Left cardiac atrium (tissue), 4 donors: ENCODE measurements at regions not wholly inside any gene's neighbourhood (a gene's known extent, or its start where the extent isn't known, plus 50 kb on each side); places are given as distances from the start of the nearest gene placed in this dataset.

ENCODE experiments used
- ATAC-seq, 2 donors: fragments of 200-7000 bp; cut with Tn5 transposase; one replicate each; pipeline ENCODE4 v1.9.1; 2020; ENCODE audit warnings: mild to moderate bottlenecking in 2 of 2, moderate library complexity in 2 of 2
- DNase-seq: peaks from one replicate; pipeline ENCODE4 v3.0.0-alpha.2; 2020
- intact Hi-C, 2 donors: fragments of 100-400 bp; cut with DNase I; formaldehyde crosslinking; loops; one replicate each; pipeline versions ENCODE4 v1.14.1 to v1.15.1; 2022 to 2023
- donor health status: DM: no; HTN: yes; CAD: no.
- donor health status: DM: no; HTN: yes; CAD: no; lungs with severe emphysema.
- donor health status: DM: yes; HTN: yes; CAD: no.
- donor health status: Dilated cardiomyopathy.

GRCh38 chr6:144894240-144894639 lies 609.1 kb downstream of the UTRN start:
- ATAC-seq (no peak), DNase-seq (no peak)
- intact Hi-C loops, result no loop called here

GRCh38 chr6:144895313-144896278 lies 610.5 kb downstream of the UTRN start:
- ATAC-seq (no peak), DNase-seq (no peak)
- intact Hi-C loops, result no loop called here

GRCh38 chr6:144896289-144896688 lies 611.2 kb downstream of the UTRN start:
- ATAC-seq (no peak), DNase-seq (no peak)
- intact Hi-C loops, result no loop called here

- intact Hi-C loops, result no loop called here
- DNase-seq (no peak), ATAC-seq (no peak)
Observed at GRCh38 chr6:144896871-144897270, 611.7 kb downstream of the UTRN start.

- ATAC-seq (no peak), DNase-seq (no peak)
Observed at GRCh38 chr6:144897441-144897921, 612.3 kb downstream of the UTRN start.

GRCh38 chr6:144898052-144898689 lies 613.0 kb downstream of the UTRN start:
- DNase-seq, result no peak
- ATAC-seq, result no peak
- intact Hi-C loops, result no loop called here

More at GRCh38 chr6:144897441-144897921, 612.3 kb downstream of the UTRN start:
- intact Hi-C loops, result no loop called here

- no peak for ATAC-seq
- DNase-seq, result no peak
- intact Hi-C loops, result no loop called here
Observed at GRCh38 chr6:144898741-144899140, 613.6 kb downstream of the UTRN start.

GRCh38 chr6:144899161-144899560 lies 614.0 kb downstream of the UTRN start:
- DNase-seq (no peak), ATAC-seq (no peak)
- intact Hi-C loops, result no loop called here

GRCh38 chr6:144901412-144901811 lies 616.3 kb downstream of the UTRN start:
- no peak for DNase-seq
- intact Hi-C loops, result no loop called here
- ATAC-seq, result no peak

GRCh38 chr6:144908004-144908403 lies 622.9 kb downstream of the UTRN start:
- no peak for DNase-seq
- ATAC-seq, result no peak
- intact Hi-C loops, result no loop called here

- intact Hi-C loops, result no loop called here
- DNase-seq (no peak), ATAC-seq (no peak)
Observed at GRCh38 chr6:144909753-144910285, 624.7 kb downstream of the UTRN start.

GRCh38 chr6:144911322-144911721 lies 626.2 kb downstream of the UTRN start:
- DNase-seq, result no peak
- intact Hi-C loops, result no loop called here
- ATAC-seq, result no peak

GRCh38 chr6:144912474-144912873 lies 627.3 kb downstream of the UTRN start:
- ATAC-seq (no peak), DNase-seq (no peak)
- intact Hi-C loops, result no loop called here

GRCh38 chr6:144918073-144918472 lies 632.9 kb downstream of the UTRN start:
- intact Hi-C loops, result no loop called here
- DNase-seq (no peak), ATAC-seq (no peak)

GRCh38 chr6:144919560-144919959 lies 634.4 kb downstream of the UTRN start:
- no peak for DNase-seq
- intact Hi-C loops, result no loop called here
- ATAC-seq, result no peak

- no peak for ATAC-seq
- intact Hi-C loops, result no loop called here
- DNase-seq, result no peak
Observed at GRCh38 chr6:144920391-144920961, 635.3 kb downstream of the UTRN start.

- intact Hi-C loops, result no loop called here
- ATAC-seq (no peak), DNase-seq (no peak)
Observed at GRCh38 chr6:144921206-144921975, 636.3 kb downstream of the UTRN start.

GRCh38 chr6:144922120-144922722 lies 637.1 kb downstream of the UTRN start:
- ATAC-seq (peak in 1 of 2 donors; percentile 87), DNase-seq (peak; percentile 20)
- intact Hi-C loops, result no loop called here
